Neural cell (in vitro differentiated cells): ENCODE measurements at regions not wholly inside any gene's neighbourhood (a gene's known extent, or its start where the extent isn't known, plus 50 kb on each side); places are given as distances from the start of the nearest gene placed in this dataset.

Experiments used
- H2AFZ ChIP-seq: fragments of 200-600, 300-800 bp; sonication (generic), shearing (Covaris generic); 2 replicates; pipeline ENCODE4 v1.6.0; 2014; ENCODE audit warnings: low read depth, mild to moderate bottlenecking, antibody characterized with exemption, low read length, moderate library complexity
- H3F3A ChIP-seq: fragments of 200-600 bp; shearing (Covaris generic); 2 replicates; pipeline ENCODE4 v1.6.1; 2016; ENCODE audit warnings: mild to moderate bottlenecking, moderate library complexity, mixed read lengths, antibody characterized with exemption, low read length; ENCODE audit not compliant: insufficient read depth, poor library complexity, severe bottlenecking
- H3K27ac ChIP-seq: fragments of 200-600, 300-800 bp; sonication (generic), shearing (Covaris generic); 2 replicates; pipeline ENCODE4 v1.5.1; 2014; ENCODE audit warnings: mild to moderate bottlenecking, low read length, moderate library complexity
- H3K27me3 ChIP-seq: fragments of 300-800, 200-600 bp; sonication (generic), shearing (Covaris generic); 2 replicates; pipeline ENCODE4 v1.6.0; 2014; ENCODE audit warnings: mild to moderate bottlenecking, low read depth, low read length, moderate library complexity; ENCODE audit not compliant: insufficient read depth
- H3K36me3 ChIP-seq: fragments of 300-800, 200-600 bp; sonication (generic), shearing (Covaris generic); 2 replicates; pipeline ENCODE4 v1.5.1; 2014; ENCODE audit warnings: mild to moderate bottlenecking, antibody characterized with exemption, low read length, moderate library complexity; ENCODE audit not compliant: insufficient read depth
- H3K4me2 ChIP-seq: fragments of 300-800, 200-600 bp; sonication (generic), shearing (Covaris generic); 2 replicates; pipeline ENCODE4 v1.6.0; 2014; ENCODE audit warnings: mild to moderate bottlenecking, low read length
- H3K4me3 ChIP-seq: fragments of 300-800, 200-600 bp; sonication (generic), shearing (Covaris generic); 2 replicates; pipeline ENCODE4 v1.5.1; 2014; ENCODE audit warnings: mild to moderate bottlenecking, low read length, moderate library complexity
- H3K79me2 ChIP-seq: fragments of 200-600 bp; shearing (Covaris generic); replicated peaks from 2 replicates; pipeline ENCODE4 v1.6.0; 2014; ENCODE audit warnings: mild to moderate bottlenecking, low read length, moderate library complexity; ENCODE audit not compliant: insufficient read depth
- H3K9ac ChIP-seq: fragments of 300-800, 200-600 bp; sonication (generic), shearing (Covaris generic); 2 replicates; pipeline ENCODE4 v1.6.1; 2016; ENCODE audit warnings: mild to moderate bottlenecking, low read length, mixed read lengths
- H3K9me2 ChIP-seq: fragments of 200-600 bp; shearing (Covaris generic); 2 replicates; pipeline ENCODE4 v1.6.1; 2016; ENCODE audit warnings: mild to moderate bottlenecking, low read length, mixed read lengths; ENCODE audit not compliant: insufficient read depth
- H3K9me3 ChIP-seq: fragments of 200-600, 300-800 bp; sonication (generic), shearing (Covaris generic); 2 replicates; pipeline ENCODE4 v1.6.1; 2016; ENCODE audit warnings: mild to moderate bottlenecking, mixed run types, low read length, moderate library complexity, mixed read lengths
- H4K20me1 ChIP-seq: fragments of 200-600 bp; shearing (Covaris generic); 2 replicates; pipeline ENCODE4 v1.6.1; 2016; ENCODE audit warnings: mild to moderate bottlenecking, mixed run types; ENCODE audit not compliant: insufficient read depth
- CTCF ChIP-seq: fragments of 450-650 bp; IDR thresholded peaks from 2 replicates; pipeline ENCODE4 v1.5.1; 2014; ENCODE audit warnings: antibody characterized with exemption, mild to moderate bottlenecking, moderate library complexity; ENCODE audit not compliant: poor library complexity, severe bottlenecking
- EP300 ChIP-seq: fragments of 450-650 bp; conservative IDR thresholded peaks from 2 replicates; pipeline ENCODE4 v1.6.1; 2014; ENCODE audit warnings: antibody characterized with exemption, mild to moderate bottlenecking, moderate library complexity; ENCODE audit not compliant: poor library complexity, severe bottlenecking
- EZH2 ChIP-seq: fragments of 200-600, 300-800 bp; shearing (Covaris generic), sonication (generic); IDR thresholded peaks from 2 replicates; pipeline ENCODE4 v1.6.1; 2014; ENCODE audit warnings: antibody characterized with exemption, low read length, borderline replicate concordance, mild to moderate bottlenecking; ENCODE audit not compliant: insufficient read depth, poor library complexity, severe bottlenecking
- MXI1 ChIP-seq: fragments of 450-650 bp; conservative IDR thresholded peaks from 2 replicates; pipeline ENCODE4 v1.6.1; 2014; ENCODE audit warnings: antibody characterized with exemption, mild to moderate bottlenecking; ENCODE audit not compliant: poor library complexity, severe bottlenecking
- POLR2AphosphoS5 ChIP-seq: IDR thresholded peaks from 2 replicates; pipeline ENCODE4 v1.6.1; 2012
- RAD21 ChIP-seq: fragments of 450-650 bp; conservative IDR thresholded peaks from 2 replicates; pipeline ENCODE4 v1.6.1; 2014; ENCODE audit warnings: antibody characterized with exemption, mild to moderate bottlenecking, moderate library complexity
- SMC3 ChIP-seq: fragments of 450-650 bp; conservative IDR thresholded peaks from 2 replicates; pipeline ENCODE4 v1.6.1; 2014; ENCODE audit warnings: antibody characterized with exemption, mild to moderate bottlenecking, moderate library complexity; ENCODE audit not compliant: poor library complexity
- TAF1 ChIP-seq: IDR thresholded peaks from 2 replicates; pipeline ENCODE4 v1.6.1; 2012; ENCODE audit warnings: low read depth
- TF ChIP-seq, protein P1 (sequence below): IDR thresholded peaks from 2 replicates; pipeline ENCODE4 v1.6.1; 2012; ENCODE audit warnings: borderline replicate concordance

- Histone ChIP-seq H3K36me3 (no peaks in the 10 kb centered on the region), H3K9me3 (no peaks in the 10 kb centered on the region), H3K27ac (no peak overlapping the region), H3K79me2 (no peaks in the 10 kb centered on the region), H4K20me1 (no peaks in the 10 kb centered on the region), H3K27me3 (no peaks in the 10 kb centered on the region), H2AFZ (no peak overlapping the region), H3K9me2 (no peaks in the 10 kb centered on the region), H3K9ac (no peak overlapping the region), H3K4me2 (no peak overlapping the region), H3K4me3 (no peak overlapping the region), H3F3A (no peaks in the 10 kb centered on the region)
- TF ChIP-seq EZH2 (no peak), CTCF (no peak), EP300 (no peak), SMC3 (no peak), POLR2AphosphoS5 (no peak), TAF1 (no peak), RAD21 (no peak), MXI1 (no peak)
- TF ChIP-seq, protein P1, sequence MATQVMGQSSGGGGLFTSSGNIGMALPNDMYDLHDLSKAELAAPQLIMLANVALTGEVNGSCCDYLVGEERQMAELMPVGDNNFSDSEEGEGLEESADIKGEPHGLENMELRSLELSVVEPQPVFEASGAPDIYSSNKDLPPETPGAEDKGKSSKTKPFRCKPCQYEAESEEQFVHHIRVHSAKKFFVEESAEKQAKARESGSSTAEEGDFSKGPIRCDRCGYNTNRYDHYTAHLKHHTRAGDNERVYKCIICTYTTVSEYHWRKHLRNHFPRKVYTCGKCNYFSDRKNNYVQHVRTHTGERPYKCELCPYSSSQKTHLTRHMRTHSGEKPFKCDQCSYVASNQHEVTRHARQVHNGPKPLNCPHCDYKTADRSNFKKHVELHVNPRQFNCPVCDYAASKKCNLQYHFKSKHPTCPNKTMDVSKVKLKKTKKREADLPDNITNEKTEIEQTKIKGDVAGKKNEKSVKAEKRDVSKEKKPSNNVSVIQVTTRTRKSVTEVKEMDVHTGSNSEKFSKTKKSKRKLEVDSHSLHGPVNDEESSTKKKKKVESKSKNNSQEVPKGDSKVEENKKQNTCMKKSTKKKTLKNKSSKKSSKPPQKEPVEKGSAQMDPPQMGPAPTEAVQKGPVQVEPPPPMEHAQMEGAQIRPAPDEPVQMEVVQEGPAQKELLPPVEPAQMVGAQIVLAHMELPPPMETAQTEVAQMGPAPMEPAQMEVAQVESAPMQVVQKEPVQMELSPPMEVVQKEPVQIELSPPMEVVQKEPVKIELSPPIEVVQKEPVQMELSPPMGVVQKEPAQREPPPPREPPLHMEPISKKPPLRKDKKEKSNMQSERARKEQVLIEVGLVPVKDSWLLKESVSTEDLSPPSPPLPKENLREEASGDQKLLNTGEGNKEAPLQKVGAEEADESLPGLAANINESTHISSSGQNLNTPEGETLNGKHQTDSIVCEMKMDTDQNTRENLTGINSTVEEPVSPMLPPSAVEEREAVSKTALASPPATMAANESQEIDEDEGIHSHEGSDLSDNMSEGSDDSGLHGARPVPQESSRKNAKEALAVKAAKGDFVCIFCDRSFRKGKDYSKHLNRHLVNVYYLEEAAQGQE = no peak
Measured at GRCh38 chr4:149923736-149924135, 108.1 kb upstream of the IQCM start.

DNA sequence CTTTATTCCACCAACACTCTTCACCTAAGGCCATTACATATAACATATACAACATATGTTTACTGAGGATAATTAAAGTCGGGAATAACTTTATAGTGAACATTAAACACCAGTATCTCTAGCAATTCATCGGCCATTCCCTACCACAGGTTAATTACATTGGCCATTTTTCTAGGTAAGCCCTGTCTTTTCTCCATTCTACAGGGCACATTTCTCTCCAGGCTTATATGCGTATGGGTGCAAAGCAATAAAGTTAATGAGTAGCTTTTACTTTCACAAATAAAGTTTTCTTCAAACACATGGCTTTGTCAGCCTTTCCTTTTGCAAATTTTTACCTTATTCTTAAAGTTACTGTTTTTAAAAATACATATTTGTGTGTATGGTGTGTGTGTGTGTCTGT is 111.9 kb upstream of the IQCM start:
- Histone ChIP-seq H3K27ac (no peak overlapping the region), H3K4me2 (no peak overlapping the region)
- TF ChIP-seq RAD21 = no peak
- TF ChIP-seq CTCF = no peak
- no peak for TF ChIP-seq SMC3
- TF ChIP-seq EZH2 = no peak
- no peak for TF ChIP-seq EP300
- no peak for TF ChIP-seq MXI1
- TF ChIP-seq, protein P1 = no peak
- TF ChIP-seq TAF1 = no peak
- no peak for TF ChIP-seq POLR2AphosphoS5

More for the DNA sequence above, 111.9 kb upstream of the IQCM start:
- no peaks in the 10 kb centered on the region for H4K20me1 ChIP-seq
- H3K9ac ChIP-seq = no peak overlapping the region
- H3K9me3 ChIP-seq = no peaks in the 10 kb centered on the region
- H3K4me3 ChIP-seq = no peak overlapping the region
- H2AFZ ChIP-seq = no peak overlapping the region
- H3K9me2 ChIP-seq = no peaks in the 10 kb centered on the region
- H3K27me3 ChIP-seq = no peaks in the 10 kb centered on the region
- no peaks in the 10 kb centered on the region for H3K36me3 ChIP-seq
- no peaks in the 10 kb centered on the region for H3K79me2 ChIP-seq
- H3F3A ChIP-seq = no peaks in the 10 kb centered on the region
